NOMO-1 treated with DMSO at 0.1 percent for 48 hours (cell line): ENCODE measurements at regions not wholly inside any gene's neighbourhood (a gene's known extent, or its start where the extent isn't known, plus 50 kb on each side); places are given as distances from the start of the nearest gene placed in this dataset.

ENCODE experiments used
- DNase-seq: peaks from one replicate; lab custom pipeline; 2025; ENCODE audit not compliant: unreplicated experiment; lab: John Stamatoyannopoulos, UW

DNA sequence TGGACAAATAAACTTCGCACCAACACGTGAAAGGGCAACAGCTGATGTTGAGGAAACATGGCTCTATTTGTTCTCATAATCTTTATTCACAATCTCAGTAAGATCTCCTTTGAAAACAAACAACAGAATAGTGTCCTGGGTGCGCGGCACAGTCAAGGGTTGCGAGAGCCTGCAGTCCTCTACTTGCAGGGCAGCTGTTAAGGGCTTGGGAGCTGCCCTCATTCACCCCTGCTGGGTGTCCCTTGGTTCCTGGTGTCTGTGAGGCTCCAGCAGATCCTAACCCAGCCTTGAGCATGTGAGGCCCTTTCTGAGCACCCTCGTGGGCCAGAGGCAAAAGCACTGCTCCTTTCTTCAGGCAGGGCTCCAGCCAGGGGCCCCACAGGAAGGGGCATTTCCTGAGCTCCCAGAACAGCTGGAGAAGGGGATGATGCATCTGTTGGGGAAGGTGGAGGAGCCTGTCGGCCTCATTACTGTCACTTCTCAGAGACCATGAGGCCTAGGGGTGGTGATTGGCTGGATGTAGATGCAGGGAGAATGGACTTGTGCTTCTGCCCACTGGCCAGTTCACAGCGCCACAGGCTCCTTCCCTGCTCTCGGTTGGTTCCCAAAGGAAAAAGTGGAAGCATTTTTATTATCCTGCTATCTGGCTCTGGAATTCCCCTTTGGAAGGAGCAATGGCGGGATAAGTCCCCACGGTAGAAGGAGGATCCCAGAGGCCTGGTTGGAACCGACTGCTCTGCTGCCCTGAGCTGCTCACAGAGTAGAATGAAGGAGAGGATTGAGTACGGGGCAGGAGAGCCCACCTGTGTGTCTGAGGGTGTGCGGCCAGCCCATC, 51.9 kb upstream of the KLF13 start:
- DNase-seq: no peak

DNA sequence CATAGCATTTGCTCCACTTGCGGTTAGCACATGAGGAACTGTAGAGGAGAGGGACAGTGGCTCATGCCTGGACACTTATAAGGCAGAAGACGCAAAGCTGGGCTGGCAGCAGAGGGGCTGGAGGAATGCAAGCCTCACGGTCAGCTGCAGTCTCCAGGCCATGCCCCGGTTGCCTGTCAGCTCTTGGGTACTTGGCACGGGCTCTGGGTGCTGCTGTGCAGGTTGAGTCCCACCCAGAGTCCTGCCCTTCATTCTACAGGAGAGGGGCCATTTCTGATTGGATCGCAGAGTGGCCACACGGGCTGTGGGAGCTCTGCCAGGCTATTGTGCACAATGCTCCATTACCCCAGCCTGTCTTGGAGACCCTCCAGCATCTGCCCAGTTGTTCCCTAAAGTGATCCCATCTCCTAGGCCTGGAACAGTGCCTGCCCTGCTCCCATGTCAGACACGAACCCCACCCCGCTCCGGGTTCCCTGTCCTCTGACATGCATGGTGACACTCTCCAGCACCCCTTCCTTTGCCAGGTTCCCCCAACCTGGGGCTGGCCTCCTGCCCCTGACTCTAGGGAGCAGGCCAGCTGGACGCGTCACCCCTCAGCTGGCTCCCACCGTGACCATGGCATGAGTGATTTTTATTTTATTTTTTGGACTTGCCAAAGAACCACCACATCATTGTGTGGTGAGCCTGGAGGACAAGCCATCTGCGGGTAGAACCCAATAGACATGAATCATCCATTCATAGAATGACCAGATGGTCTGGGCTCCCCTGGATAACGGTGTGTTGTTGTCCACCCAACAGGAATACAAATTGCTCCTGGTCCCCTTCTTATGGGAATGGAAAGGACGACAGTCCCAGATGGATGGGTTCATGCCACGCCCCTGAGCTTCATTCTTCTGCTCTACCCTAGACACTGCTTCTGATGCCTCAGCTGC, 51.0 kb upstream of the KLF13 start:
- DNase-seq: no peak

DNA sequence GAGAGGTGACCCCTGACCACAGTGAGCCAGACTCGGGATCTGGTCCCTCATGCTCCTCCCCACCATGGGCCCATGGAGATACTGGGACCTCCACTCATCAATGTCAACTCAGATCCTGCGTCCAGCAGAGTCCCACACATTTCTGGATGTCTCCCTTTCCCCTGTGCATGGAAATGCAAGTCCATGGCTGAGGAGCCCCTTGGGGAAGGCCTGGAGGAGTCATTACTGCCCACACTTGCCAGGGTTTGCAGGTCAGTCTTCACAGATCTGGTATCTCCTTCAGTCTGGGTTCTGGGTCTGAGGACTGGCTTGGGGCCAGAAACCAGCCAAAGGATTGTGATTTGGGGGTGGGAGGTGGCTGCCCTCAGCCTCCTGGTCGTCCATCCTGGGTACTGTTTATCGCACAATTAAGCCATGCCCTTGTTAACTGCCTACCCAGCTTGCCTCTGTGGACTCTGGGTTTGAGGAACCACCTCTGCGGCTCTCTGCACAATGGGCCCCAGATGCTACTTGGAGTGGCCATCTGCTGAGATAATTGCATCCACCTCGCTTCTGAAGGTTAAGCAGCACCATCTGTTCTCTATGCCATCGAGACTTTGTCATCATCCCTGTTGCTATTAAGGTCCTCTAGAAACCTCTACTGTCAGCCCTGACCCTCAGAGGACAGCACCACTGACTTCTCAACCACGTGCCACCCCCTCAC, 49.9 kb upstream of the KLF13 start:
- DNase-seq: no peak
